Peyer's patch (tissue), 4 donors: ENCODE measurements at regions not wholly inside any gene's neighbourhood (a gene's known extent, or its start where the extent isn't known, plus 50 kb on each side); places are given as distances from the start of the nearest gene placed in this dataset.

Source experiments
- DNase-seq, 3 donors: peaks; one replicate each; pipeline ENCODE4 v3.0.0-alpha.2; 2017 to 2019
- H3K27ac ChIP-seq, 4 donors: fragments of 200-600 bp; sonication (generic); one replicate each; pipeline ENCODE4 v1.5.1; 2016 to 2019
- H3K27me3 ChIP-seq, 2 donors: fragments of 200-600 bp; sonication (generic); one replicate each; pipeline ENCODE4 v1.5.1; 2019
- H3K36me3 ChIP-seq, 3 donors: fragments of 200-600 bp; sonication (generic); one replicate each; pipeline ENCODE4 v1.5.1; 2016 to 2019
- H3K4me1 ChIP-seq, 4 donors: fragments of 200-600 bp; sonication (generic); one replicate each; pipeline ENCODE4 v1.5.1; 2016 to 2019
- H3K4me3 ChIP-seq, 4 donors: fragments of 200-600 bp; sonication (generic); 1 replicate in 3 of 4; 2 replicates in 1 of 4; pipeline ENCODE4 v1.5.1; 2016 to 2019; ENCODE audit warnings: mild to moderate bottlenecking in 1 of 4
- H3K9me3 ChIP-seq, 4 donors: fragments of 200-600 bp; sonication (generic); one replicate each; pipeline ENCODE4 v1.5.1; 2016 to 2019; ENCODE audit warnings: mild to moderate bottlenecking in 1 of 4
- POLR2A ChIP-seq, 2 donors: fragments of 450-650 bp; IDR thresholded peaks; one replicate each; pipeline ENCODE4 v1.5.1; 2017; ENCODE audit warnings: antibody characterized with exemption in 2 of 2, mild to moderate bottlenecking in 2 of 2, moderate library complexity in 2 of 2
- TF ChIP-seq, protein P1 (sequence below), 6 experiments: fragments of 450-650 bp in 4 of 6; fragments of 200-600 bp in 2 of 6; sonication (generic) in 1 of 6; IDR thresholded peaks; one replicate each; pipeline ENCODE4 v1.5.1; 2017 to 2019; ENCODE audit warnings: antibody characterized with exemption in 6 of 6, mild to moderate bottlenecking in 3 of 6, moderate library complexity in 1 of 6

DNA sequence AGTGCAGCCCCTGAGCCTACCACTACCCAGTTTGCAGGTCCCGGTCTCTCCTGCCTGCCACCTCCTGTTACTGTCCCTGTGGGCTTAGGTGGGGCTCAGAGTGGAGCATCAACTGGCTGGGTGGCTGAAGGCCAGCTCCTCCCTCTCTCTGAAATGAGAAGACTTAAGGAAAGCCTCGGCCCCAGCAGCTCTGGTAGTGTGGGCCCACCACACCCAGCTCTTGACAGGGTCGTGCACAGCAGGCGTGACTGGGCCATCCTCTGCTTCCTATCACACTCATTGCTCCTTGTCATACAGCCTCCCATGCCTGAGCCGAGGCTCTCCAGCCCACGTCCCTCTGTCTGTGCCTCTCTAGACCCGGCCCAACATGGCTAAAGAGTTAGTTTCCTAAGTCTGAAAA is 142.7 kb upstream of the LINGO1 start:
- Histone ChIP-seq H3K27me3 (no peaks in the 10 kb centered on the region), H3K9me3 (peaks cover 0 to 6% (median 0%) of the 10 kb centered on the region in 4 donors), H3K27ac (no peak overlapping the region), H3K4me3 (no peak overlapping the region), H3K4me1 (no peaks in the 10 kb centered on the region), H3K36me3 (no peaks in the 10 kb centered on the region)
- DNase-seq = no peak
- no peak for TF ChIP-seq POLR2A (IDR thresholded peaks at IDR 0.05)
- TF ChIP-seq, protein P1, sequence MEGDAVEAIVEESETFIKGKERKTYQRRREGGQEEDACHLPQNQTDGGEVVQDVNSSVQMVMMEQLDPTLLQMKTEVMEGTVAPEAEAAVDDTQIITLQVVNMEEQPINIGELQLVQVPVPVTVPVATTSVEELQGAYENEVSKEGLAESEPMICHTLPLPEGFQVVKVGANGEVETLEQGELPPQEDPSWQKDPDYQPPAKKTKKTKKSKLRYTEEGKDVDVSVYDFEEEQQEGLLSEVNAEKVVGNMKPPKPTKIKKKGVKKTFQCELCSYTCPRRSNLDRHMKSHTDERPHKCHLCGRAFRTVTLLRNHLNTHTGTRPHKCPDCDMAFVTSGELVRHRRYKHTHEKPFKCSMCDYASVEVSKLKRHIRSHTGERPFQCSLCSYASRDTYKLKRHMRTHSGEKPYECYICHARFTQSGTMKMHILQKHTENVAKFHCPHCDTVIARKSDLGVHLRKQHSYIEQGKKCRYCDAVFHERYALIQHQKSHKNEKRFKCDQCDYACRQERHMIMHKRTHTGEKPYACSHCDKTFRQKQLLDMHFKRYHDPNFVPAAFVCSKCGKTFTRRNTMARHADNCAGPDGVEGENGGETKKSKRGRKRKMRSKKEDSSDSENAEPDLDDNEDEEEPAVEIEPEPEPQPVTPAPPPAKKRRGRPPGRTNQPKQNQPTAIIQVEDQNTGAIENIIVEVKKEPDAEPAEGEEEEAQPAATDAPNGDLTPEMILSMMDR (IDR thresholded peaks at IDR 0.05) = no peak

DNA sequence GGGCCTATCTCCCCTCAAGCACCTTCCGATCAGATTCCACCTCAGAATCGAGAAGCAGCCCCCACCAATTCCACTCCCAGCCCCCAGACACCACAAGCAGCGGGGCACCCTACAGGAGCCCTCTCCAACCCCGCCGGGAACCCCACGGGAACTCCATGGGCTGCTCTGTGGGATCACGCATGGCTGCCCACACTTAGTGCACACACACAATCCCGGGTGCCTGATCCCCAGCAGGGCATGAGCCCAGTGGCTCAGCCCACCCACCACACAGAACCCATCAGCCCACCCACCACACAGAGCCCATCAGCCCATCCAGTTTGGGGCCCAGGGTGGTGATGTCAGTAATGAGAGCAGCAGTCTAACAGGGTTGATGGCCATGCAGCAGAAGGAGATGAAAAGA is 141.6 kb upstream of the LINGO1 start:
- H3K27ac ChIP-seq = no peak overlapping the region
- no peak for TF ChIP-seq POLR2A (IDR thresholded peaks at IDR 0.05)
- TF ChIP-seq, protein P1 (IDR thresholded peaks at IDR 0.05) = no peak
- H3K9me3 ChIP-seq = no peaks in the 10 kb centered on the region
- DNase-seq = no peak
- H3K36me3 ChIP-seq = no peaks in the 10 kb centered on the region
- H3K27me3 ChIP-seq = no peaks in the 10 kb centered on the region
- H3K4me3 ChIP-seq = no peak overlapping the region
- H3K4me1 ChIP-seq = no peaks in the 10 kb centered on the region

DNA sequence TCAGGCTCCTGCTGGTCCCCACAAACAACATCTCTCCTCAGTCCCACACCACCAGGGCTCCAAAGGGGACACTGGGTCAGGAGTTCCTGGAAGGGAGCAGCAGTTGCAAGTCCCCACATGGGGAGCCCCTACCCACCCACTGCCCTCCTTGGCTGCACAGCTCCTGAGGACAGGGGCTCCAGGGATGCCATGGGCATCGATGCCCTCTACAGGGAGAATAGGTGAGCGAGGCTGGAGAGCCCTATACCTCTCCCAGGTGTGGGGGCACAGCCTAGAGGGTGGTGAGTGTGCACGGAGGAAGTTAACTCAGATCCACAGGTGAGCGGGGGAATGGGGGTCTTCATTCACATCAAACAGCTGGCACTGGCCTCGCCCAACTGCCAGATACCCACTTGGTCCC is 141.2 kb upstream of the LINGO1 start:
- TF ChIP-seq, protein P1 (IDR thresholded peaks at IDR 0.05) = no peak
- TF ChIP-seq POLR2A (IDR thresholded peaks at IDR 0.05) = no peak
- H3K27me3 ChIP-seq = no peaks in the 10 kb centered on the region
- no peaks in the 10 kb centered on the region for H3K36me3 ChIP-seq
- H3K4me3 ChIP-seq = no peak overlapping the region
- no peak for DNase-seq
- no peaks in the 10 kb centered on the region for H3K4me1 ChIP-seq
- no peak overlapping the region for H3K27ac ChIP-seq
- H3K9me3 ChIP-seq = no peaks in the 10 kb centered on the region

DNA sequence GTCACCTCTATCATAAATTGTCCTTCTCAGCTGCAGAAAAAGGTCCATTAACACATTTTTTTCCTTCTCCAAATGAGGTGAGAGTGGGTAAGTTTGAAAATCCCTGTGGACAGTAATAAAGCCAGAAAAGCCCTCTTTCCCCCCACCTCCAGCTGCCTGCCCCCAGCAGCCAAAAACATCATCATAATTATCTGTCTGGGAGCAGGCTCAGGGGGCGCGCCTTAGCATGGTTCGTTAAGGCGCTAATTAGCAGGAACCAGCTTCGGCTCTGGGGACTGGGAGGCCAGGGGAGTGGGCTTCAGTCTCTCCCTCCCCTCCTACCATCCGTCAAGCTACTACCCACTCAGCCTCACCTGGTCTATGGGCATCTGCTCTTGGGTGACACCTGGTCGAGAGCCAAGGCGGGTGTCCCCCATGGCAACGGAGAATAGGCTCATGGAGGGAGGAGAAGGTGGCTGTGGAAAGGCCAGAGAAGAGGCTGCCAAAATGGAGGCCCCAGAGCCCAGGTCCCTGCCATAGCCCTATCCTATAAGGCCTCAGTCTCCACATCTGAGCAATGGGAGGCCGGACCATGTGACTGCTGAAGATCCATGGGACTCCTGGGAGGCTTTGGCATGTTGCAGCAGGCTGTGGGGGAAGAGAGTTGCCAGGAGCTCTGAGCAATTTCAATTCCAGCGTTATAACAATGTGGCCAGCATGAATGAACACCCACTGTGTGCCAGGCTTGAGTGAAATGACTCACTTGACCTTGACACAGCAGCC is 140.1 kb upstream of the LINGO1 start:
- DNase-seq = no peak
- H3K4me1 ChIP-seq = no peaks in the 10 kb centered on the region
- no peak for TF ChIP-seq POLR2A (IDR thresholded peaks at IDR 0.05)
- TF ChIP-seq, protein P1 (IDR thresholded peaks at IDR 0.05) = no peak
- H3K4me3 ChIP-seq = no peak overlapping the region
- no peak overlapping the region for H3K27ac ChIP-seq
- H3K27me3 ChIP-seq = no peaks in the 10 kb centered on the region
- H3K9me3 ChIP-seq = no peaks in the 10 kb centered on the region
- no peaks in the 10 kb centered on the region for H3K36me3 ChIP-seq

DNA sequence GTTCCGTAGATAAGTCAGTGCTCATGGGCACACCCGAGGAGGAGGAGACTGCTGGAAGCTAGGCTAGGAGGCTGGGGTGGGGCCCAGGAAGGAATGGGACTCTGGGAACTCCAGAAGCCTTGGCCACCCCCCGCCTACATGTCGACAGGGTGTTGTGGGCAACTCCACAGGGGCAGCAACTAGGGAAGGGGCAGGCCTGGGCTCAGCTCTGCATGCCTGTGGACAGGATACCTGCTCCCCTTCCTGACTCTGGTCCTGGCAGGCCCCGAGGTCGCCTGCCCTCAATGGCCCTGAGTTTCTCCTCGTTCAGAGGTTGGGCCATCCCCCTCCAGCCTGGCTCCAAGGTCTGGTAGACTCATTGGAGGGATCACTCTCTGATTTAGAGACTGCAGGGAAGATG is 138.9 kb upstream of the LINGO1 start:
- no peak for DNase-seq
- Histone ChIP-seq H3K4me3 (no peak overlapping the region), H3K4me1 (no peaks in the 10 kb centered on the region), H3K27ac (no peak overlapping the region), H3K27me3 (no peaks in the 10 kb centered on the region), H3K36me3 (no peaks in the 10 kb centered on the region), H3K9me3 (no peaks in the 10 kb centered on the region)
- TF ChIP-seq, protein P1 (IDR thresholded peaks at IDR 0.05) = no peak
- no peak for TF ChIP-seq POLR2A (IDR thresholded peaks at IDR 0.05)
